Activated T-helper 17 cell treated with anti-CD3 and anti-CD28 coated beads, Interleukin-2, amount 50 U/mL, for 72 hours (primary cell): ENCODE measurements at regions not wholly inside any gene's neighbourhood (a gene's known extent, or its start where the extent isn't known, plus 50 kb on each side); places are given as distances from the start of the nearest gene placed in this dataset.

Experiments used
- ATAC-seq: fragments of 150-1000 bp; cut with Tn5 transposase; replicated peaks from 2 replicates; pipeline ENCODE4 v1.10.0; 2021; ENCODE audit warnings: mild to moderate bottlenecking, moderate library complexity
- H3K27ac Mint-ChIP-seq: one replicate; pipeline ENCODE4 v1.8.0; 2022; ENCODE audit warnings: mixed read lengths
- H3K27me3 Mint-ChIP-seq: one replicate; pipeline ENCODE4 v1.8.0; 2022; ENCODE audit warnings: mixed read lengths
- H3K36me3 Mint-ChIP-seq: one replicate; pipeline ENCODE4 v1.8.0; 2022; ENCODE audit warnings: low read depth, mild to moderate bottlenecking, mixed read lengths
- H3K4me1 Mint-ChIP-seq: one replicate; pipeline ENCODE4 v1.8.0; 2022; ENCODE audit warnings: mixed read lengths
- H3K4me3 Mint-ChIP-seq: one replicate; pipeline ENCODE4 v1.8.0; 2022; ENCODE audit warnings: mild to moderate bottlenecking, mixed read lengths
- H3K9me3 Mint-ChIP-seq: one replicate; pipeline ENCODE4 v1.8.0; 2022; ENCODE audit warnings: mixed read lengths

- peaks cover 7% of the 10 kb centered on the region for H3K9me3 Mint-ChIP-seq
- peaks cover 8% of the 10 kb centered on the region for H3K27me3 Mint-ChIP-seq
- no peak for ATAC-seq
- no peak overlapping the region for H3K27ac Mint-ChIP-seq
- H3K4me3 Mint-ChIP-seq, result no peak overlapping the region
- H3K36me3 Mint-ChIP-seq, result no peaks in the 10 kb centered on the region
- no peaks in the 10 kb centered on the region for H3K4me1 Mint-ChIP-seq
Observed at GRCh38 chr20:11120431-11120830, 446.6 kb upstream of the JAG1 start.

GRCh38 chr20:11124849-11125505 lies 451.2 kb upstream of the JAG1 start:
- H3K4me1 Mint-ChIP-seq, result no peaks in the 10 kb centered on the region
- no peaks in the 10 kb centered on the region for H3K36me3 Mint-ChIP-seq
- peaks cover 7% of the 10 kb centered on the region for H3K9me3 Mint-ChIP-seq
- no peak overlapping the region for H3K27ac Mint-ChIP-seq
- peaks cover 8% of the 10 kb centered on the region for H3K27me3 Mint-ChIP-seq
- H3K4me3 Mint-ChIP-seq, result no peak overlapping the region
- no peak for ATAC-seq

GRCh38 chr20:11128220-11128718 lies 454.5 kb upstream of the JAG1 start:
- H3K36me3 Mint-ChIP-seq, result no peaks in the 10 kb centered on the region
- no peak for ATAC-seq
- peaks cover 8% of the 10 kb centered on the region for H3K27me3 Mint-ChIP-seq
- H3K27ac Mint-ChIP-seq, result no peak overlapping the region
- H3K4me3 Mint-ChIP-seq, result no peak overlapping the region
- H3K4me1 Mint-ChIP-seq, result no peaks in the 10 kb centered on the region
- H3K9me3 Mint-ChIP-seq, result peaks cover 7% of the 10 kb centered on the region

- no peak for ATAC-seq
- H3K27me3 Mint-ChIP-seq, result peaks cover 8% of the 10 kb centered on the region
- H3K9me3 Mint-ChIP-seq, result peaks cover 7% of the 10 kb centered on the region
- no peaks in the 10 kb centered on the region for H3K36me3 Mint-ChIP-seq
- no peak overlapping the region for H3K27ac Mint-ChIP-seq
- no peak overlapping the region for H3K4me3 Mint-ChIP-seq
- H3K4me1 Mint-ChIP-seq, result no peaks in the 10 kb centered on the region
Observed at GRCh38 chr20:11128721-11129120, 454.9 kb upstream of the JAG1 start.

- Mint-ChIP-seq H3K27me3 (no peaks in the 10 kb centered on the region), H3K9me3 (no peaks in the 10 kb centered on the region), H3K4me1 (no peaks in the 10 kb centered on the region), H3K4me3 (no peak overlapping the region), H3K36me3 (no peaks in the 10 kb centered on the region), H3K27ac (no peak overlapping the region)
- ATAC-seq, result no peak
Observed at GRCh38 chr20:11130554-11131166, 456.9 kb upstream of the JAG1 start.

GRCh38 chr20:11132819-11133415 lies 459.1 kb upstream of the JAG1 start:
- no peak for ATAC-seq
- no peaks in the 10 kb centered on the region for H3K27me3 Mint-ChIP-seq
- no peak overlapping the region for H3K27ac Mint-ChIP-seq
- H3K9me3 Mint-ChIP-seq, result no peaks in the 10 kb centered on the region
- H3K36me3 Mint-ChIP-seq, result no peaks in the 10 kb centered on the region
- no peaks in the 10 kb centered on the region for H3K4me1 Mint-ChIP-seq
- no peak overlapping the region for H3K4me3 Mint-ChIP-seq

- Mint-ChIP-seq H3K9me3 (peaks cover 4% of the 10 kb centered on the region), H3K4me1 (no peaks in the 10 kb centered on the region), H3K27ac (no peak overlapping the region), H3K36me3 (no peaks in the 10 kb centered on the region), H3K4me3 (no peak overlapping the region), H3K27me3 (no peaks in the 10 kb centered on the region)
- no peak for ATAC-seq
Observed at GRCh38 chr20:11136691-11137090, 462.9 kb upstream of the JAG1 start.

- no peaks in the 10 kb centered on the region for H3K4me1 Mint-ChIP-seq
- no peak for ATAC-seq
Observed at GRCh38 chr20:11137688-11138087, 463.9 kb upstream of the JAG1 start.

GRCh38 chr20:11140359-11140758 lies 466.6 kb upstream of the JAG1 start:
- H3K4me3 Mint-ChIP-seq, result no peak overlapping the region
- no peaks in the 10 kb centered on the region for H3K27me3 Mint-ChIP-seq
- H3K27ac Mint-ChIP-seq, result no peak overlapping the region
- no peaks in the 10 kb centered on the region for H3K4me1 Mint-ChIP-seq
- ATAC-seq, result no peak
- peaks cover 10% of the 10 kb centered on the region for H3K9me3 Mint-ChIP-seq
- no peaks in the 10 kb centered on the region for H3K36me3 Mint-ChIP-seq

More at GRCh38 chr20:11137688-11138087, 463.9 kb upstream of the JAG1 start:
- H3K9me3 Mint-ChIP-seq, result peaks cover 10% of the 10 kb centered on the region
- no peaks in the 10 kb centered on the region for H3K27me3 Mint-ChIP-seq
- H3K36me3 Mint-ChIP-seq, result no peaks in the 10 kb centered on the region
- H3K4me3 Mint-ChIP-seq, result no peak overlapping the region
- H3K27ac Mint-ChIP-seq, result no peak overlapping the region

- H3K36me3 Mint-ChIP-seq, result no peaks in the 10 kb centered on the region
- peaks cover 10% of the 10 kb centered on the region for H3K9me3 Mint-ChIP-seq
- H3K27ac Mint-ChIP-seq, result no peak overlapping the region
- no peak for ATAC-seq
- H3K4me1 Mint-ChIP-seq, result no peaks in the 10 kb centered on the region
- H3K4me3 Mint-ChIP-seq, result no peak overlapping the region
- H3K27me3 Mint-ChIP-seq, result no peaks in the 10 kb centered on the region
Observed at GRCh38 chr20:11143481-11143880, 469.7 kb upstream of the JAG1 start.

- Mint-ChIP-seq H3K4me3 (no peak overlapping the region), H3K4me1 (no peaks in the 10 kb centered on the region), H3K27ac (no peak overlapping the region), H3K9me3 (peaks cover 10% of the 10 kb centered on the region), H3K36me3 (no peaks in the 10 kb centered on the region), H3K27me3 (no peaks in the 10 kb centered on the region)
- no peak for ATAC-seq
Observed at GRCh38 chr20:11144114-11144950, 470.5 kb upstream of the JAG1 start.

GRCh38 chr20:11145616-11146015 lies 471.8 kb upstream of the JAG1 start:
- Mint-ChIP-seq H3K4me3 (no peak overlapping the region), H3K27me3 (no peaks in the 10 kb centered on the region), H3K4me1 (no peaks in the 10 kb centered on the region), H3K9me3 (peaks cover 10% of the 10 kb centered on the region), H3K27ac (no peak overlapping the region), H3K36me3 (no peaks in the 10 kb centered on the region)
- ATAC-seq, result no peak

- no peak for ATAC-seq
- no peaks in the 10 kb centered on the region for H3K9me3 Mint-ChIP-seq
- H3K27ac Mint-ChIP-seq, result no peak overlapping the region
- H3K4me3 Mint-ChIP-seq, result no peak overlapping the region
- no peaks in the 10 kb centered on the region for H3K4me1 Mint-ChIP-seq
- H3K36me3 Mint-ChIP-seq, result no peaks in the 10 kb centered on the region
- no peaks in the 10 kb centered on the region for H3K27me3 Mint-ChIP-seq
Observed at GRCh38 chr20:11153819-11154218, 480.0 kb upstream of the JAG1 start.

- no peak overlapping the region for H3K27ac Mint-ChIP-seq
- no peaks in the 10 kb centered on the region for H3K36me3 Mint-ChIP-seq
- no peak for ATAC-seq
- H3K9me3 Mint-ChIP-seq, result no peaks in the 10 kb centered on the region
- H3K4me3 Mint-ChIP-seq, result no peak overlapping the region
- H3K27me3 Mint-ChIP-seq, result no peaks in the 10 kb centered on the region
- H3K4me1 Mint-ChIP-seq, result no peaks in the 10 kb centered on the region
Observed at GRCh38 chr20:11155156-11155756, 481.5 kb upstream of the JAG1 start.
